Activated CD4-positive, alpha-beta T cell treated with anti-CD3 and anti-CD28 coated beads, Interleukin-2, Interleukin-4, amounts not matched to agents 100 ng/mL and 50 ng/mL, durations not matched to agents 16 hours and 8 hours (primary cell): ENCODE measurements at regions not wholly inside any gene's neighbourhood (a gene's known extent, or its start where the extent isn't known, plus 50 kb on each side); places are given as distances from the start of the nearest gene placed in this dataset.
"Not testable (repeated sequence)": the region's sequence is repeated elsewhere in the genome, so short reads cannot be mapped to it uniquely, and the experiment has no call there.

ENCODE experiments used
- DNase-seq: peaks from one replicate; pipeline ENCODE4 v3.0.0-alpha.2; 2020; ENCODE audit warnings: low spot score

GRCh38 chrX:98065151-98065550 is 1181.4 kb downstream of the RPA4 start:
- no peak for DNase-seq

GRCh38 chrX:98067611-98068010 is 1183.9 kb downstream of the RPA4 start:
- DNase-seq = no peak

GRCh38 chrX:98068024-98068580 is 1184.4 kb downstream of the RPA4 start:
- no peak for DNase-seq

- no peak for DNase-seq
These were observed 1187.6 kb downstream of the RPA4 start for GRCh38 chrX:98071331-98071730.

- no peak for DNase-seq
These were observed 1193.7 kb downstream of the RPA4 start for GRCh38 chrX:98077440-98077839.

DNA sequence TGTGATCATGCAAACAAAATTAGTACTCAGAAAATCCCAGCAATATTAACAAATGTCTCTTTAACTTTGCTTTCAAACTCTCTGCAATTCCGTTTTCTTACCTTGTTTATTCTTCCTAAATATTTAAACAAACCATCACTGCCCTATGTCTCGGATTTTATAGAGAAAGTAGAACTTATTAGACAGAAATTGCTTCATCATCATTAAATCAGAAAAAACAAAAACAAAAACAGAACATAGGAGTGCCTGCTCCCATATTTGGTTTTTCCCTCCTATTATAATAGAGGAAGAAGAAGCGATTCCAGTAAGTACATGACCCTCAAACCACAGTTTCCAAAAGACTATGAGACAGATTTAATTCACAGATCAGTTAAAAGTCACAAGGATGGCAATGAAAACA is 1228.0 kb downstream of the RPA4 start:
- no peak for DNase-seq

DNA sequence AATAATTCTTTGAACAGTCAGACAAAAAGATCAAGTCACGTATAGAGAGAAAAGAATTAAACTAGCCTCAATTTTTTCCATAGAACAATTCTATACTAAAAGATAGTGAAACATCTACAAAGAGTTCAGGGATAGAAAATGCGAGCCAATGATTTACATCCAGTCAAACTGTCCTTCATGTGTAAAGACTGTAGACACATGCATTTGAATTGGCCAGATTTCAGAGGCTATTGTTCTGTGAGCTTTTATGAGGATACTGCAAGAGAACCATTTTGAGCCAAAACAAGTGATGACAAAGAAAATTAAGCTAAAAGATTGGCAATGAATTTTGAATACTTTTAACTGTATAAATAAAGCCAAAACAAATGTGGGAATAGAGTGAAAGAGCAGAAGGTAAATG is 1230.3 kb downstream of the RPA4 start:
- DNase-seq = no peak

- DNase-seq = no peak
These were observed 1257.8 kb downstream of the RPA4 start for GRCh38 chrX:98141466-98141865.

DNA sequence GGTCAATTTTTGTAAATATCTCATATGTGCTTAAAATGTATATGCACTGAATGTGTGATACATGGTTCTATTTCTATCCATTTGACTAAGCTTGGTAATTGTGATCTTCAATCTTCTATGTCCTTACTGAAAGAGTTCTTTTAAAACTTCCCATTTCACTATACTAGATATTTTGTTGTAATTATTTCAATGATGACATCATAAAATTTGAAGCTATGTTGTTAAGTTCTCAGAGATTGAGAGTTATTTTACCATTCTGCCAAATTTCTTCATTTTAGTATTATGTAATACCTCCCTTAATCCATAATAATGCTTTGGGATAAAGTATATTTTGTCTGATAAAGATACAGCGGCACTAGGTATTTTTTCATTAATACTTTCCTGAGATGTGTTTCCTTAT is 1307.3 kb downstream of the RPA4 start:
- DNase-seq = no peak

- no peak for DNase-seq
These were observed 1310.3 kb downstream of the RPA4 start for GRCh38 chrX:98194036-98194435.

- no peak for DNase-seq
These were observed 1320.1 kb downstream of the RPA4 start for GRCh38 chrX:98203800-98204199.

DNA sequence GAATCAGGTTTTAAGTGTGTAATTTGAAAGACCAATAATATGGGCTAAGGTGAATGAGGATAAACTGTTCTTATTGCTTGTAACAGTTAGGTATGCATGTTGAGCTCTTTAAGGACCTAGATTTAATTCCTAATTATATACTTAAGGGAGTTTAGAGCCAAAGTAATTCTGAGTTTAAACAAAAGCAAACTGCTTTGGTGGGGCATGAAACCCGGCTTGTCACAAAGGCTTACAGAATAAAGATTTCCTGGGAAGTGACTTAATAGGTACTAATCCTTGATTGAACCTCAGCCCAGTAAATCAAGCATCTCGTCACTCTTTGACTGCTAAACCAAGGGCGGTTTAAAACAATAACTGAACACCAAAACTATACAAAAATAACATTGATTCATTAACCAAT is 1324.2 kb downstream of the RPA4 start:
- DNase-seq = no peak

GRCh38 chrX:98231003-98231402 is 1347.3 kb downstream of the RPA4 start:
- DNase-seq = no peak

DNA sequence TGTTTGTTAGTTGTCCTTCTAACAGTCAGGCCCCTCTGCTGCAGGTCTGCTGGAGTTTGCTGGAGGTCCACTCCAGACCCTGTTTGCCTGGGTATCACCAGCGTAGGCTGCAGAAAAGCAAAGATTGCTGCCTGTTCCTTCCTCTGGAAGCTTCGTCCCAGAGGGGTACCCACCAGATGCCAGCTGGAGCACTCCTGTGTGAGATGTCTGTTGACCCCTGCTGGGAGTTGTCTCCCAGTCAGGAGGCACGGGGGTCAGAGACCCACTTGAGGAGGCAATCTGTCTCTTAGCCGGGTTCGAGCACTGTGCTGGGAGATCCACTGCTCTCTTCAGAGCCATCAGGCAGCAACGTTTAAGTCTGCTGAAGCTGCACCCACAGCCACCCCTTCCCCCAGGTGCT is 1356.4 kb downstream of the RPA4 start:
- DNase-seq = not testable (repeated sequence)

DNA sequence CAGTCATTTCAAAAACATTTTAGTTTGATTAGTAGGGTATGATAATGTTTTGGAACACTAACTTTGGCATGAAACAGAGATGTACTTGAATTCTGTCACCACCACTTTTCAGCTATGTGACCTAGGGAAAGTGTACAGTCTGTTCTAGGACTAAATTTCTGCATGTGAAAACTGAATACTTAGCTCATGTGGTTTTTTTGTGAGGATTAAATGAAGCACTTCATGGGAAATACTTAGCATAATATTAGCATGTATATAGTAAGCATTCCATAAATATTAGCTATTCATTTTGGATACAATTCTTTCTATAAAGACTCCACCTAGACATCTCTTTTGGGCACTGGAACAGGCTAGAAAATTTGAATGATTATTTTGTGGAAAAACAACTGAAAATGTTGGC is 1379.4 kb downstream of the RPA4 start:
- no peak for DNase-seq

DNA sequence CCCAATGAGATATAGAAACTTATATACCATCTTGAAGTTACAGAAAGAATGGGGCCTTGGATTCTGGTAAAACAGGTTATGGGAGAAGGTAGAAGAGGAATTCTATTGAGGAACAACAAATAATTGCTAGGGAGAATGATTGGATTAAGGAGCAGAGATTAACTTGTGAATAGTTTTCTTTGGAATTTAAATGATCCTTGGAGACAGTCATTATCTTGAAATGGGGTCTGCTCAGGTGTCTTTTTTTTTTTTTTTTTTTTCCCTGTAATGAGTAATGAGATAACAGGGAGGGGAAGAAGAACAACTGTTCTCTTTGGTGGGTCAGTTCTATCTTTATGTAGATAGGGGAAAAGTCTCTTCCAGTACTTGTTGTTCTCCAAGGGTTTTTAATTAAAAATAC is 1406.0 kb downstream of the RPA4 start:
- DNase-seq = no peak

DNA sequence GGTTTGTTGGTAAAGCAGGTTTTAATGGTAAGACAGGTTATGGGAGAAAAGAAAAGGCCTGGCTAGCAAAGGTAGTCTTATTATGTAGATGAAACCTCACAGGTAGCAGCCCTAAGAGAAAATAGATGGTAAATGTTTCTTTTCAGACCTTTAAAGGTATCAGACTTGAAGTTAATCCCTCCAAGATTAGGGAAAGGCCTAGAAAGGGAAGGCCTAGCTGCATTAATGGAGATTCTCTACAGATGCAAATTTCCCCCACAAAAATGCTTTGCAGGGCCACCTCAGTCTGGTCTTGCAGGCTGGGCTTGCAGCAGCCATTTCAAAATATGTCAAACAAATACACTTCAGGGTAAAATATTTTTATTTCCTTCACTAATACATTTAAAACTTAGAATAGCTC is 1410.6 kb downstream of the RPA4 start:
- no peak for DNase-seq

- DNase-seq = no peak
These were observed 1412.4 kb downstream of the RPA4 start for GRCh38 chrX:98296129-98296528.

DNA sequence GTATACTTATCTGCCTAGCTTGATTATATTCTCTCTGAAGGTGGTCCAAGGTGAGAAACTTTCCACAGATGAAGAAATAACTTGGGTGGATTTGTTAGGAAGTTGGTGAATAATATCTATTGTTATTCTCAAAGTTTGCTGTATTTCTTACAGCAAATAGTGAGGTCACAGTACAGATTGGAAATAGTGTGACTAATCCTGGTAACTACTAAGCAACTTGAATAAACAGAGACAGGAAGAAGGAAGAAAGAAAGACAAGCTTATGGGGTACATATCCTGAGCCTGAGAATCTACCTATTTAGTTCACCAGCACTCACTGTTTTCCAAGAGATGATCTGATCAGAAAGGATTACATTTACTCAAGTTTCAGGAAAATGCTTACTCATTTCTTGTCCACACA is 1416.1 kb downstream of the RPA4 start:
- DNase-seq = no peak

DNA sequence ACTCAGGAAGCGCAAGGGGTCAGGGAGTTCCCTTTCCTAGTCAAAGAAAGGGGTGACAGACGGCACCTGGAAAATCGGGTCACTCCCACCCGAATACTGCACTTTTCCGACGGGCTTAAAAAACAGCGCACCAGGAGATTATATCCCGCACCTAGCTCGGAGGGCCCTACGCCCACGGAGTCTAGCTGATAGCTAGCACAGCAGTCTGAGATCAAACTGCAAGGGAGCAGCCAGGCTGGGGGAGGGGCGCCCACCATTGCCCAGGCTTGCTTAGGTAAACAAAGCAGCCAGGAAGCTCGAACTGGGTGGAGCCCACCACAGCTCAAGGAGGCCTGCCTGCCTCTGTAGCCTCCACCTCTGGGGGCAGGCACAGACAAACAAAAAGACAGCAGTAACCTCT is 1416.8 kb downstream of the RPA4 start:
- not testable (repeated sequence) for DNase-seq

DNA sequence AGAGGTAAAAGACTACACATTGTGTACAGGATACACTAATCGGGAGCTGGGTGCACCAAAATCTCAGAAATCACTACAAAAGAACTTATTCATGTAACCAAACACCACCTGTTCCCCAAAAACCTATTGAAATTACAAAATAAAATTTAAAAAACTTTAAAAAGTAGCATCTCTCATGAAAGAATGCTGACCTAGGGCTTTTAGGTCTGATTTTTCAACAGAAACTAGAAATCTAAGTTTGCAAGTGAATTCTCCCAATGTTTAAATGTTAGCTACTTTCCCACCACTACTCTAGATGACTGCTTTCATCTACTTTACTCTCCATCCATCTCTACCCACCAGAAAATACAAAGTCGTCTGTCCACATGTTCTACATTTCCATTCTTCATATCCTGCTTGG is 1447.7 kb downstream of the RPA4 start:
- DNase-seq = no peak

GRCh38 chrX:98338544-98338943 is 1454.8 kb downstream of the RPA4 start:
- no peak for DNase-seq

GRCh38 chrX:98350940-98351339 is 1467.2 kb downstream of the RPA4 start:
- DNase-seq = no peak

GRCh38 chrX:98357146-98357545 is 1473.4 kb downstream of the RPA4 start:
- DNase-seq = no peak

GRCh38 chrX:98362630-98363029 is 1478.9 kb downstream of the RPA4 start:
- no peak for DNase-seq
